ENCODE measurements at regions not wholly inside any gene's neighbourhood (a gene's known extent, or its start where the extent isn't known, plus 50 kb on each side); places are given as distances from the start of the nearest gene placed in this dataset.

GRCh38 chr4:32400870-32401269, 1680.7 kb downstream of the PCDH7 start:
- Histone ChIP-seq H3K27ac (no peak overlapping the region), H3K9me3 (no peaks in the 10 kb centered on the region), H3K4me3 (no peak overlapping the region), H3K4me1 (no peaks in the 10 kb centered on the region), H3K27me3 (no peaks in the 10 kb centered on the region), H3K36me3 (no peaks in the 10 kb centered on the region)
- in situ Hi-C loops (cut with MboI; ENCODE audit: low sequenced_read_pairs in 4 of 4) (no loop called here), intact Hi-C loops (cut with DNase I; ENCODE audit: low total_unique reads) (no loop called here)
- TF ChIP-seq, protein P1, sequence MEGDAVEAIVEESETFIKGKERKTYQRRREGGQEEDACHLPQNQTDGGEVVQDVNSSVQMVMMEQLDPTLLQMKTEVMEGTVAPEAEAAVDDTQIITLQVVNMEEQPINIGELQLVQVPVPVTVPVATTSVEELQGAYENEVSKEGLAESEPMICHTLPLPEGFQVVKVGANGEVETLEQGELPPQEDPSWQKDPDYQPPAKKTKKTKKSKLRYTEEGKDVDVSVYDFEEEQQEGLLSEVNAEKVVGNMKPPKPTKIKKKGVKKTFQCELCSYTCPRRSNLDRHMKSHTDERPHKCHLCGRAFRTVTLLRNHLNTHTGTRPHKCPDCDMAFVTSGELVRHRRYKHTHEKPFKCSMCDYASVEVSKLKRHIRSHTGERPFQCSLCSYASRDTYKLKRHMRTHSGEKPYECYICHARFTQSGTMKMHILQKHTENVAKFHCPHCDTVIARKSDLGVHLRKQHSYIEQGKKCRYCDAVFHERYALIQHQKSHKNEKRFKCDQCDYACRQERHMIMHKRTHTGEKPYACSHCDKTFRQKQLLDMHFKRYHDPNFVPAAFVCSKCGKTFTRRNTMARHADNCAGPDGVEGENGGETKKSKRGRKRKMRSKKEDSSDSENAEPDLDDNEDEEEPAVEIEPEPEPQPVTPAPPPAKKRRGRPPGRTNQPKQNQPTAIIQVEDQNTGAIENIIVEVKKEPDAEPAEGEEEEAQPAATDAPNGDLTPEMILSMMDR (IDR thresholded peaks at IDR 0.05 in 4 of 5, conservative IDR thresholded peaks at IDR 0.05 in 1 of 5): no peak
- no peak for TF ChIP-seq POLR2A (IDR thresholded peaks at IDR 0.05)
- ATAC-seq: no peak
- DNase-seq: no peak

GRCh38 chr4:32417113-32417704, 1697.0 kb downstream of the PCDH7 start:
- Histone ChIP-seq H3K27ac (no peak overlapping the region), H3K9me3 (no peaks in the 10 kb centered on the region), H3K36me3 (no peaks in the 10 kb centered on the region), H3K4me1 (no peaks in the 10 kb centered on the region), H3K27me3 (no peaks in the 10 kb centered on the region), H3K4me3 (no peak overlapping the region)
- intact Hi-C loops (cut with DNase I; ENCODE audit: low total_unique reads): no loop called here
- in situ Hi-C loops (cut with MboI; ENCODE audit: low sequenced_read_pairs in 4 of 4): no loop called here
- no peak for DNase-seq
- no peak for ATAC-seq
- TF ChIP-seq, protein P1 (IDR thresholded peaks at IDR 0.05 in 4 of 5, conservative IDR thresholded peaks at IDR 0.05 in 1 of 5): no peak
- TF ChIP-seq POLR2A (IDR thresholded peaks at IDR 0.05): no peak

DNA sequence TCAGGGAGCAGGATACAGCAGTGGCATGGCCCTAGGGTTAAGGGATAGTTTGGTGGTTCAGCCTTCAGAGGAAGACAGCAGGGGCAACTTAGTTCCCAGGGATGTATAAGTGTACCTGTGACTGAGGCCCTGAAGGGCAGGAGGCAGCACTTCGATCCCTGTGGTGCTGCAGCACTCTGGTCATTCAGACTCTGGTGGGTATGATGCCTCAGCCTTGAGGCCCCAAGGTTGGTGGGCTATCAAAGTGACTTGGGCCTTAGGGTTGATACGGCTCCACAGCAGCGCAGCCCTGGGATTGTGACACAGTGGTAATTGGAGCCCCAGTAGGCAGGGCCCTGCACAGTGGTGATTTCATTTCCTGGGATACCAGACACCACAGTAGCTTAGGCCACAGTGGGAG, 1703.1 kb downstream of the PCDH7 start:
- H3K4me3 ChIP-seq: no peak overlapping the region
- no peaks in the 10 kb centered on the region for H3K36me3 ChIP-seq
- in situ Hi-C loops (cut with MboI; ENCODE audit: low sequenced_read_pairs in 4 of 4) (no loop called here), intact Hi-C loops (cut with DNase I; ENCODE audit: low total_unique reads) (no loop called here)
- no peaks in the 10 kb centered on the region for H3K9me3 ChIP-seq
- TF ChIP-seq POLR2A (IDR thresholded peaks at IDR 0.05): no peak
- TF ChIP-seq, protein P1 (IDR thresholded peaks at IDR 0.05 in 4 of 5, conservative IDR thresholded peaks at IDR 0.05 in 1 of 5): no peak
- H3K27ac ChIP-seq: no peak overlapping the region
- no peak for DNase-seq
- no peaks in the 10 kb centered on the region for H3K27me3 ChIP-seq
- no peak for ATAC-seq
- H3K4me1 ChIP-seq: no peaks in the 10 kb centered on the region

GRCh38 chr4:32425243-32425642, 1705.1 kb downstream of the PCDH7 start:
- in situ Hi-C loops (cut with MboI; ENCODE audit: low sequenced_read_pairs in 4 of 4): no loop called here
- Histone ChIP-seq H3K27ac (no peak overlapping the region), H3K4me3 (no peak overlapping the region), H3K4me1 (no peaks in the 10 kb centered on the region), H3K9me3 (no peaks in the 10 kb centered on the region), H3K27me3 (no peaks in the 10 kb centered on the region), H3K36me3 (no peaks in the 10 kb centered on the region)
- DNase-seq (no peak), ATAC-seq (no peak)
- no peak for TF ChIP-seq POLR2A (IDR thresholded peaks at IDR 0.05)
- TF ChIP-seq, protein P1 (IDR thresholded peaks at IDR 0.05 in 4 of 5, conservative IDR thresholded peaks at IDR 0.05 in 1 of 5): no peak
- intact Hi-C loops (cut with DNase I; ENCODE audit: low total_unique reads): no loop called here

GRCh38 chr4:32427566-32427965, 1707.4 kb downstream of the PCDH7 start:
- ATAC-seq: no peak
- TF ChIP-seq, protein P1 (IDR thresholded peaks at IDR 0.05 in 4 of 5, conservative IDR thresholded peaks at IDR 0.05 in 1 of 5): no peak
- no peak for TF ChIP-seq POLR2A (IDR thresholded peaks at IDR 0.05)
- no peak overlapping the region for H3K27ac ChIP-seq
- H3K36me3 ChIP-seq: no peaks in the 10 kb centered on the region
- no peaks in the 10 kb centered on the region for H3K4me1 ChIP-seq
- no peak overlapping the region for H3K4me3 ChIP-seq
- no peaks in the 10 kb centered on the region for H3K9me3 ChIP-seq
- no peak for DNase-seq
- in situ Hi-C loops (cut with MboI; ENCODE audit: low sequenced_read_pairs in 4 of 4) (no loop called here), intact Hi-C loops (cut with DNase I; ENCODE audit: low total_unique reads) (no loop called here)
- H3K27me3 ChIP-seq: no peaks in the 10 kb centered on the region
